Immature natural killer cell (primary cell): ENCODE measurements at regions not wholly inside any gene's neighbourhood (a gene's known extent, or its start where the extent isn't known, plus 50 kb on each side); places are given as distances from the start of the nearest gene placed in this dataset.

Source experiments
- DNase-seq, 3 donors: peaks; one replicate each; pipeline ENCODE4 v3.0.0; 2022; ENCODE audit warnings: mixed read lengths in 1 of 3
- H3K27ac Mint-ChIP-seq, 6 donors: one replicate each; pipeline ENCODE4 v1.8.0; 2020; ENCODE audit warnings: mixed read lengths in 6 of 6, mild to moderate bottlenecking in 5 of 6, inconsistent platforms in 4 of 6, moderate library complexity in 3 of 6
- H3K27me3 Mint-ChIP-seq, 3 donors: one replicate each; pipeline ENCODE4 v1.8.0; 2020 to 2021; ENCODE audit warnings: low read depth in 3 of 3, mild to moderate bottlenecking in 3 of 3, mixed read lengths in 3 of 3, moderate library complexity in 3 of 3, inconsistent platforms in 1 of 3
- H3K36me3 Mint-ChIP-seq, 3 donors: one replicate each; pipeline ENCODE4 v1.8.0; 2020; ENCODE audit warnings: mixed read lengths in 3 of 3, inconsistent platforms in 2 of 3, mild to moderate bottlenecking in 2 of 3
- H3K4me1 Mint-ChIP-seq, 2 donors: one replicate each; pipeline ENCODE4 v1.8.0; 2020; ENCODE audit warnings: inconsistent platforms in 2 of 2, mild to moderate bottlenecking in 2 of 2, mixed read lengths in 2 of 2, moderate library complexity in 1 of 2
- H3K4me3 Mint-ChIP-seq, 5 donors: one replicate each; pipeline ENCODE4 v1.8.0; 2020; ENCODE audit warnings: mild to moderate bottlenecking in 5 of 5, mixed read lengths in 5 of 5, inconsistent platforms in 3 of 5, moderate library complexity in 3 of 5
- H3K9me3 Mint-ChIP-seq, 6 donors: one replicate each; pipeline ENCODE4 v1.8.0; 2020; ENCODE audit warnings: mild to moderate bottlenecking in 6 of 6, mixed read lengths in 6 of 6, inconsistent platforms in 4 of 6, moderate library complexity in 3 of 6

- no peak overlapping the region for H3K27ac Mint-ChIP-seq
- peaks cover 2 to 35% (median 15%) of the 10 kb centered on the region in 6 donors for H3K9me3 Mint-ChIP-seq
- no peak for DNase-seq
- H3K27me3 Mint-ChIP-seq = no peaks in the 10 kb centered on the region
- no peak overlapping the region for H3K4me3 Mint-ChIP-seq
- no peaks in the 10 kb centered on the region for H3K4me1 Mint-ChIP-seq
- H3K36me3 Mint-ChIP-seq = no peaks in the 10 kb centered on the region
Observed at GRCh38 chr10:54905578-54906192, 104.7 kb upstream of the PCDH15 start.

- DNase-seq = no peak
- Mint-ChIP-seq H3K4me1 (no peaks in the 10 kb centered on the region), H3K27ac (no peak overlapping the region), H3K4me3 (no peak overlapping the region), H3K36me3 (no peaks in the 10 kb centered on the region), H3K27me3 (no peaks in the 10 kb centered on the region), H3K9me3 (peaks cover 2 to 28% (median 12%) of the 10 kb centered on the region in 6 donors)
Observed at GRCh38 chr10:54904833-54905232, 103.8 kb upstream of the PCDH15 start.

GRCh38 chr10:54903745-54904144 is 102.7 kb upstream of the PCDH15 start:
- no peak overlapping the region for H3K4me3 Mint-ChIP-seq
- H3K27ac Mint-ChIP-seq = no peak overlapping the region
- H3K9me3 Mint-ChIP-seq = peaks cover 2 to 26% (median 14%) of the 10 kb centered on the region in 6 donors
- DNase-seq = no peak
- no peaks in the 10 kb centered on the region for H3K27me3 Mint-ChIP-seq
- no peaks in the 10 kb centered on the region for H3K36me3 Mint-ChIP-seq
- no peaks in the 10 kb centered on the region for H3K4me1 Mint-ChIP-seq

GRCh38 chr10:54900584-54900983 is 99.6 kb upstream of the PCDH15 start:
- Mint-ChIP-seq H3K9me3 (peaks cover 2 to 24% (median 14%) of the 10 kb centered on the region in 6 donors), H3K36me3 (no peaks in the 10 kb centered on the region), H3K27ac (no peak overlapping the region), H3K27me3 (no peaks in the 10 kb centered on the region), H3K4me1 (no peaks in the 10 kb centered on the region), H3K4me3 (no peak overlapping the region)
- DNase-seq = no peak

GRCh38 chr10:54880996-54881395 is 80.0 kb upstream of the PCDH15 start:
- DNase-seq = no peak
- peaks cover 1 to 26% (median 11%) of the 10 kb centered on the region in 6 donors for H3K9me3 Mint-ChIP-seq
- no peaks in the 10 kb centered on the region for H3K4me1 Mint-ChIP-seq
- H3K36me3 Mint-ChIP-seq = no peaks in the 10 kb centered on the region
- H3K27ac Mint-ChIP-seq = no peak overlapping the region
- no peak overlapping the region for H3K4me3 Mint-ChIP-seq
- peaks cover 0 to 1% (median 0%) of the 10 kb centered on the region in 3 donors for H3K27me3 Mint-ChIP-seq

GRCh38 chr10:54869022-54869421 is 68.0 kb upstream of the PCDH15 start:
- peaks cover 3 to 54% (median 21%) of the 10 kb centered on the region in 6 donors for H3K9me3 Mint-ChIP-seq
- H3K27ac Mint-ChIP-seq = no peak overlapping the region
- peaks cover 0 to 3% (median 0%) of the 10 kb centered on the region in 3 donors for H3K36me3 Mint-ChIP-seq
- H3K4me1 Mint-ChIP-seq = no peaks in the 10 kb centered on the region
- no peaks in the 10 kb centered on the region for H3K27me3 Mint-ChIP-seq
- DNase-seq = no peak
- no peak overlapping the region for H3K4me3 Mint-ChIP-seq

- Mint-ChIP-seq H3K27me3 (no peaks in the 10 kb centered on the region), H3K36me3 (peaks cover 0 to 3% (median 0%) of the 10 kb centered on the region in 3 donors), H3K9me3 (peaks cover 4 to 54% (median 21%) of the 10 kb centered on the region in 6 donors), H3K4me1 (no peaks in the 10 kb centered on the region), H3K4me3 (no peak overlapping the region), H3K27ac (no peak overlapping the region)
- DNase-seq = no peak
Observed at GRCh38 chr10:54866666-54867065, 65.6 kb upstream of the PCDH15 start.

GRCh38 chr10:54854843-54855242 is 53.8 kb upstream of the PCDH15 start:
- H3K36me3 Mint-ChIP-seq = no peaks in the 10 kb centered on the region
- no peak overlapping the region for H3K27ac Mint-ChIP-seq
- DNase-seq = no peak
- peaks cover 8 to 30% (median 14%) of the 10 kb centered on the region in 6 donors for H3K9me3 Mint-ChIP-seq
- peaks cover 0 to 1% (median 0%) of the 10 kb centered on the region in 3 donors for H3K27me3 Mint-ChIP-seq
- H3K4me3 Mint-ChIP-seq = no peak overlapping the region
- H3K4me1 Mint-ChIP-seq = no peaks in the 10 kb centered on the region

GRCh38 chr10:54854389-54854788 is 53.4 kb upstream of the PCDH15 start:
- H3K4me1 Mint-ChIP-seq = no peaks in the 10 kb centered on the region

GRCh38 chr10:54853883-54854282 is 52.9 kb upstream of the PCDH15 start:
- H3K27me3 Mint-ChIP-seq = peaks cover 0 to 1% (median 0%) of the 10 kb centered on the region in 3 donors
- no peak for DNase-seq
- no peak overlapping the region for H3K27ac Mint-ChIP-seq
- H3K4me3 Mint-ChIP-seq = no peak overlapping the region
- no peaks in the 10 kb centered on the region for H3K36me3 Mint-ChIP-seq
- H3K4me1 Mint-ChIP-seq = no peaks in the 10 kb centered on the region
- peaks cover 2 to 28% (median 14%) of the 10 kb centered on the region in 6 donors for H3K9me3 Mint-ChIP-seq

More at GRCh38 chr10:54854389-54854788, 53.4 kb upstream of the PCDH15 start:
- no peak for DNase-seq
- Mint-ChIP-seq H3K27me3 (peaks cover 0 to 1% (median 0%) of the 10 kb centered on the region in 3 donors), H3K9me3 (peaks cover 6 to 29% (median 14%) of the 10 kb centered on the region in 6 donors), H3K36me3 (no peaks in the 10 kb centered on the region), H3K27ac (no peak overlapping the region), H3K4me3 (no peak overlapping the region)
